ENCODE measurements at regions not wholly inside any gene's neighbourhood (a gene's known extent, or its start where the extent isn't known, plus 50 kb on each side); places are given as distances from the start of the nearest gene placed in this dataset.

- peak; percentile 99 to 100 for TF ChIP-seq RAD21 (IDR thresholded peaks at IDR 0.05)
- TF ChIP-seq, protein P1, sequence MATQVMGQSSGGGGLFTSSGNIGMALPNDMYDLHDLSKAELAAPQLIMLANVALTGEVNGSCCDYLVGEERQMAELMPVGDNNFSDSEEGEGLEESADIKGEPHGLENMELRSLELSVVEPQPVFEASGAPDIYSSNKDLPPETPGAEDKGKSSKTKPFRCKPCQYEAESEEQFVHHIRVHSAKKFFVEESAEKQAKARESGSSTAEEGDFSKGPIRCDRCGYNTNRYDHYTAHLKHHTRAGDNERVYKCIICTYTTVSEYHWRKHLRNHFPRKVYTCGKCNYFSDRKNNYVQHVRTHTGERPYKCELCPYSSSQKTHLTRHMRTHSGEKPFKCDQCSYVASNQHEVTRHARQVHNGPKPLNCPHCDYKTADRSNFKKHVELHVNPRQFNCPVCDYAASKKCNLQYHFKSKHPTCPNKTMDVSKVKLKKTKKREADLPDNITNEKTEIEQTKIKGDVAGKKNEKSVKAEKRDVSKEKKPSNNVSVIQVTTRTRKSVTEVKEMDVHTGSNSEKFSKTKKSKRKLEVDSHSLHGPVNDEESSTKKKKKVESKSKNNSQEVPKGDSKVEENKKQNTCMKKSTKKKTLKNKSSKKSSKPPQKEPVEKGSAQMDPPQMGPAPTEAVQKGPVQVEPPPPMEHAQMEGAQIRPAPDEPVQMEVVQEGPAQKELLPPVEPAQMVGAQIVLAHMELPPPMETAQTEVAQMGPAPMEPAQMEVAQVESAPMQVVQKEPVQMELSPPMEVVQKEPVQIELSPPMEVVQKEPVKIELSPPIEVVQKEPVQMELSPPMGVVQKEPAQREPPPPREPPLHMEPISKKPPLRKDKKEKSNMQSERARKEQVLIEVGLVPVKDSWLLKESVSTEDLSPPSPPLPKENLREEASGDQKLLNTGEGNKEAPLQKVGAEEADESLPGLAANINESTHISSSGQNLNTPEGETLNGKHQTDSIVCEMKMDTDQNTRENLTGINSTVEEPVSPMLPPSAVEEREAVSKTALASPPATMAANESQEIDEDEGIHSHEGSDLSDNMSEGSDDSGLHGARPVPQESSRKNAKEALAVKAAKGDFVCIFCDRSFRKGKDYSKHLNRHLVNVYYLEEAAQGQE (IDR thresholded peaks at IDR 0.05), result no peak
- TF ChIP-seq, protein P2, sequence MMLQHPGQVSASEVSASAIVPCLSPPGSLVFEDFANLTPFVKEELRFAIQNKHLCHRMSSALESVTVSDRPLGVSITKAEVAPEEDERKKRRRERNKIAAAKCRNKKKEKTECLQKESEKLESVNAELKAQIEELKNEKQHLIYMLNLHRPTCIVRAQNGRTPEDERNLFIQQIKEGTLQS (IDR thresholded peaks at IDR 0.05), result peak; percentile 21
- no peak for TF ChIP-seq YY1 (IDR thresholded peaks at IDR 0.05)
Measured at GRCh38 chr4:24419181-24420034, 164.9 kb downstream of the DHX15 start.
